Amygdala (tissue), 56 donors: ENCODE measurements at regions not wholly inside any gene's neighbourhood (a gene's known extent, or its start where the extent isn't known, plus 50 kb on each side); places are given as distances from the start of the nearest gene placed in this dataset.
A peak's percentile ranks its signal among the peaks of the same experiment; 100 is the strongest.

ENCODE experiments used
- DNase-seq, 56 donors: peaks; one replicate each; lab custom pipeline; 2025; lab: John Stamatoyannopoulos, UW

DNA sequence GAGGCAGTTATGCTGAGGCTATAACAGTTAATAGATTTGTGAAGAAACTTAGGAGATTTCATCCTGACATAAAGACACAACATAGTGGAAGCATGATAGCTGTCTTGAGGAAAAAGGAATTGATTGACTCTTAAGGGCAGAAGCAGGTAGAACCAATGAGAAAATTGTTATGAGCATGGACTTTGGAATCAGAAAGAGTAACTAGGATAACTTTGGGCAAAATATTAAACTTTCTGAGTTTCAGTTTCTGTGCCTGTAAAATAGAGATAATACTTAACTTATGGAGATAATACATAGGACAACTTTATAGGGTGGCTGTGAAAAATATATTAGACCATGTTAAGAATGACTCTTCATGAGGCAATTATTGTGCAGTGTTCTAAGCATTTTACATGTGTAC is 696.5 kb downstream of the CDH11 start:
- DNase-seq, result no peak

DNA sequence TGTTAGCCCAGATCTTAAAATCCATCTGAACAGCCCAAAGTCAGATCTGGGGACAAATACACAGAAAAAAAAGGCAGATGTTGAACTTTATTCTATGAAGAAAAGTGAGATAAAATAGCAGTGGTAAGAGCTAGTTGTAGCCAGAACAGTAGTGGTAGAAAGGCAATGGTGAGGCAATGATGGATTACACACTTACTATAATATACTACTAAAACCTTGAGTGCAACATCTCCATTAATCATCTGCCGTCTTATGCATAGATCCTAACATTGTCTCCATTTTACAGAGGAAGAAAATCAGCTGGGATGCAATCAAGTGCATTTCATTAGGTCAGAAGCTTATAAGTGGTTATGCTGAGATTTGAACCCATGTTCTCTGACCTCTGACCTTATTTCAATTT is 699.6 kb downstream of the CDH11 start:
- DNase-seq, result no peak

DNA sequence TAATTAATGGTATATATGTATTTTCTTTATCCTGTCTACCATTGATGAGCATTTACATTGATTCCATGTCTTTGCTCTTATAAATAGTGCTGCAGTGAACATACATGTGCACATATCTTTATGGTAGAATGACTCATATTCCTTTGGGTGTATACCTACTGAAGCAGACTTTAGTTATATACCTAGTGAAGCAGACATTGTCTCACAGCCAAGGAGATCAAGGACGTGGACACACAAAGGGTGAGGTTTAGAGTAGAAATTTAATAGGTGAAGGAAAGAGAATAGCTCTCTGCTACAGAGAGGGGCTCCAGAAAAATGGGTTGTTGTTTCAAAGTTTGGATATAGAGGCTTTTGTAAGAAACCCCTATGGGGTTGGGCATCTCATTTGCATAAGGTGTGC is 700.3 kb downstream of the CDH11 start:
- DNase-seq, result no peak

DNA sequence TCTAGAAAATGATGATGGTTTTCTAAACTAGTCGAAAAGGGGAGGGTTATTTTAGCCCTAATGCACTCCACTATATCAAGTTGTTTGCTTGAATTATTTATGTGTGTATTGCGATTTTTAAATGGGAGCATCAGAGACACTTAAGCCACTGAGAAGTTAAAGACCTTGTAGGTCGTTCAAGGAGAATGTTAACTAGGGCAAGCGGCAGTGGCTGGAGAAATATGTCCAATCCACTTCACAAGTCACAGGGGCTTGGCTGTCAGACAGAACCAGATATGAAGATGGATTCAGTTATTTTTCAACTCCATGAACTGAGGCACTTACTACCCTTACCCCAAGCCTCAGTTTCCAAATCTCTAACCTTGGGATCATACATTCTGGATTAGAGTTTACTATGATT is 702.0 kb downstream of the CDH11 start:
- no peak for DNase-seq

DNA sequence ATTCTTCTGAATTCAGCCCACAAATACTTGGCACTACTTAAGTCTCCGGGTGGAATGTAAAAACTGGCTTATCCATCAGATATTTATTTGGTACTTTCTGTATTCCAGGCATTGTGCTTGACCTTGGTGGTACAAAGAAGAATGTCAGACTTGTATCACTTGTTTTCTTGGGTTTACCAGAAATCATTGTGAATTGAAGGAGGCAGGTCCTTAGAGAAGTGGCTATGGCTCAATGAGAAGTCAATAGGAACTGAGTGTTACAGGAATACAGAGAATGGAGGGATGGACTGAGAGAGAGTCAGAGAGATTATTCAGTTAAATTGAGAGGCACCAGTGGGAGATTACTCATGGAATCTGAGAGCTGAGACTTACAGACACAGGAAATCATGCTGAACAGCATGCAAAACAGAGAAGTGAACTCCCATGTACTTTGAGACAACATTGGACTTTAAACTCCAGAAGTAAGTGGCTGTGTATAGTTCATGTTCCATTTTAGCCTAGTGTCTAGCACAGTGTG is 704.1 kb downstream of the CDH11 start:
- DNase-seq, result no peak

DNA sequence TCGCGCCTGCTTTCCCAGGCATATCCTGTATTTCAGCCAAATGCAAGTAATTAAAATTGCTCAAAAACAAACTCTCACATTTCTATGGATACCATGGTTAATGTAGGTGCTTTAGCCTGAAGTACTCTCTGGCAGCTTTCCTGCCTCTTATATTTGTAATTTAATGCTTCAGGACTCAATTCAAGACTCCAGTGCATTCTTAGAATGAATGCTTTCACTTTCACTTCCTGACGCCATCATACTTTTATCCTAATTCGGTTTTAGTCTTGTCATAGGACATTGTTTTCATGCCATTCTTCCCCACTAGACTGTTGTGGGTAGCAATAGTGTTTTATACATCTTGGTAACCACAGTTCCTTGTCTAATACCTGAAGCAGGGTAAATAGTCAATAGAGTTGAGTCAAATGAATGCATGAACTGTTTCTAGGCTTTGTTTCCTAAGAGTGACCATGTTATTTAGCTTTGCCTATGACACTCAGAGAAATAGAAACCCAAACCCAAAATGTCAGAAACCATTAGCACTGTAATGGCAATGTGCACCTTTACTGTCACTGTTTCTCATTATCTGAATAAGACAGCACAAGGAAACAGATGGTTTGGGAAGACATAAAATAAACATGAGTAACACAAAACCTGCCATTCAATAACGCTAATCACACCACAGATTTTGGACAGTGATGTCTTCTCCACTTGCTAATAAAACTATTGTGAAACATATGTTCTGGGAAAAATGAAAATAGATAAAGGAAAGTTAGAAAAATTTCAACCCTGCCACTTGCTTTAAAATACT is 705.5 kb downstream of the CDH11 start:
- no peak for DNase-seq

DNA sequence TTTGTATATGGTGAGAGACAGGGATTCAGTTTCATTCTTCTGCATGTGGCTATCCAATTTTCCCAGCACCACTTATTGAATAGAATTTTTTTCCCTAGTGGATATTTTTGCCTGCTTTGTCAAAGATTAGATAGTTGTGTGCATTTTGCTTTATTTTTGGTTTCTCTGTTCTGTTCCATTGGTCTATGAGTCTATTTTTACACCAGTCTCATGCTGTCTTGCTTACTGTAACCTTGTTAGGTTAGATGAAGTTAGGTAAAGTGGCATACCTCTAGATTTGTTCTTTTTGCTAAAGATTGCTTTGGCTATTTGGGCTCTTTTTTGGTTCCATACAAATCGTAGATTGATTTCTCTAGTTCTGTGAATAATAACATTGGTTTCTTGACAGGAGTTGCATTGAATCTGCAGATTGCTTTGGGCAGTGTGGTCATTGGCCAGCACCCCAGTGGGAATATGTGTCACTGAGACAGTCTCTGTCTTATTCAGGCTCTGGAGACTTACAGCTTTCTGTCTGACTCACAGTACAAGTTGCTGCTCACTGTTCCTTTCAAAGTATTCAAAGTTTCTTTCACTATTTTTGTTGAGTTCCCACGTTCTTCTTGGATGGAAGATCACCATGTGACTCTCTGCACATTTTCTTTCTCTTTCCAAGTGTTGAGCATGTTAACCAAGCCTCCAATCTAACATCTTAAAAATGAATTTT is 709.1 kb downstream of the CDH11 start:
- no peak for DNase-seq

DNA sequence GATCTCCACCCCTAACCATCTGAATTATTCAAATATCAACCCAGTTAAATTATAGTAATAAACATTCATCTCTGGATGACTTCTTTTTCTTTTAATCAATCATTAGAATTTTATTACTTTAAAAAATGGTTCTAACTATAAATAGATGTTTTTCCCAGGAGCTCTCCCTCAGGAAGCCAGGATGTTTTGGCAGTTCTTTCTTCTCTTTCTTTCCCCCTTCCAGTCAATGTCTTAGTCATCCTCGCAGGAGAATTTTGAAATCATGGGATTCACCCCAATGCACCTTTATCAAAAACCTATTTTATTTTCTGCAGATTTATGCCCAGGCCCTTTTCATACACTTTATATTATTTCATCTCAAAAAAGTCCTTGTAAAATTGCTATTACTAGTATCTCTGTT is 711.6 kb downstream of the CDH11 start:
- DNase-seq, result no peak

DNA sequence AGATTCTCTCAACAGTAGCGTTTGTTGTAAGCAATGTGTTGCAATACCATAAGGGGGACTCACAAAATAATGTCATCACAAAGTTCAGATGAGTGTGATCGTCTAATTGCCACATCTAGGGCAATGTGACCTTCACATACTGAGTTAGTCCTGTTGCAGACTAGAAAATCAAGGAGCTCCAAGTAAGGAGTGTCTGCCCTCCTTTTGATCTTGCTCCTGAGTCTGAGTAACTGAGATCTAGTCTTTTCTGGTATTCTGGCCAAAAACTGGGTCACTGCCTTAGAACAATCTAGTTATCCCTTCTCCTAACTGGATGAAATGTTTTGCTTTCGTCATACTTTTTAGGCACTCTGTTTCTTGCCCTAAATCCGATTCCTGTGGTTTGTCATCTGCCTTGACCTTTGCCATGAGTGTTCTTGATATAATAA is 712.1 kb downstream of the CDH11 start:
- no peak for DNase-seq

DNA sequence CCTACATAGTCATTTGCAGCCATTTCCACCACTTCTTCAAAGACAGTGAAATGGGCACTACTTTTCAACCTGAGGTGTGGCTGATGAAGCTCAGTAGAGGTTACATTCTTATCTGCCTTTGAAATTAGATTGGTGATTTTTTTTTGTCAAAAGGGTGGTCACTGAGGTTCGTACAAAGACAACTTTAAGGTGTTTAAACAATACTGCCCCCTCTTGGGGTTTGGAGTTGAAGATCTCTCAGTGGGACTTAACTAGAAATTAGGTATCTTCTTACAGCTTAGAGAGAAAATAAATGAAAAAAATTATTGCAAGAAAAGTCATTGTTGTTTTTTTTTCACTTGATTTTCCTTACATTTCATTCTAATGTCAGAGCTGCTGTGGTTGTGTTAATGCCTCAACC is 713.2 kb downstream of the CDH11 start:
- no peak for DNase-seq

DNA sequence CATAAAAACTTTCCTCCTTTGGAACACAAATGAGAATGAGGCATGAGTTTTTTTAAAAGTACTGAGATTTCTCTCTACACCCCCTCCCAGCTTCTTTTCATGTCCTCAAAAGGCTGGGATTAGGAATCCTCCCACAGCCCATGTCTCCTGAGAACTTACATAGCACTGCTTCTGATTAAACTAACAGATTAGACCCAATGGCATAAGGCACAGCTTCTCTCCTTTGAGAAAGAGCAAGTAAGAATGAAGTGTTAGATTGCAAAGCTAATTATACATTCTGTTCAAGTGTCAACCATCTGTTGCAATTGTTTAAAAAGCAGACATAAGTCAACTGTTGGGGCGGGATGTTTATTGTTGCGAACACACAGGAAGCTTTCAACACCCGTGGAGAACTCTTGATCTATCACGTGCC is 715.1 kb downstream of the CDH11 start:
- peak in 2 of 56 donors; percentile 0 to 11 for DNase-seq

DNA sequence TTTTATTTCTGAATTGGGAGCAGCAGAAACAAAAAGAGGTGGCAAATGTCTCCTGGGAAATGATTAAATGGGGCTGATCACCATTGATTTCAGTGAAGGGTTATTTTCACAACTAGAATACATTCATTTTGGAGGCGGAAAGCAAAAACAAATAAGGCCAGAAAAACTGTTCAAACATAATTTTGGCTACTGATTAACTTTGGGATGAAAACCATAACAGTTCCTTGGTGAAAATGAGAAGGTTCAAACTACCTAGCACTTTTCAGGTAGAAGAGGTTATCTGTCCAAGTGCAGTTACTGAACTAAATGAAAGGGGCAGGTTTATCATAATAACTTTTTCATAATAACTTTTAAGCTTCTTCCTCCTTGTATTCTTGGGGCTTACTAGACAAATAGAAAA is 718.5 kb downstream of the CDH11 start:
- no peak for DNase-seq

DNA sequence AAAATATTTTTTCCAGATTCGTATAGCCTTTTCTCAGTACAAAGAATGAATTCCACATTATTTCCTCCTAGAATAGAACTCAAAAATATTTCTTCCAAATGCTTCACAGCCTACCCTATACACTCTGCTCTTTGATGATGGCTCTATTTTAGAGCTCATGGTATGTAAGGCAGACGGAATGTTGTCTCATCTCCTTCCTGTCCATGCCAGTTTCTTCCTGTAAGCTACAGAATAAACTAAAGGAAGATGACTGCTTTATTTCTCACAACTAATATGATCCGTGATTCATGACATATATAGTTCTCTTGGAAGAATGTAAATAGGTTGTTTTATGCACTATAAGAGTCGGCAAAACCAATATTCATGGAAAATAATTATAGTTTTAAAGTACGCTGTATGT is 723.1 kb downstream of the CDH11 start:
- DNase-seq, result no peak

DNA sequence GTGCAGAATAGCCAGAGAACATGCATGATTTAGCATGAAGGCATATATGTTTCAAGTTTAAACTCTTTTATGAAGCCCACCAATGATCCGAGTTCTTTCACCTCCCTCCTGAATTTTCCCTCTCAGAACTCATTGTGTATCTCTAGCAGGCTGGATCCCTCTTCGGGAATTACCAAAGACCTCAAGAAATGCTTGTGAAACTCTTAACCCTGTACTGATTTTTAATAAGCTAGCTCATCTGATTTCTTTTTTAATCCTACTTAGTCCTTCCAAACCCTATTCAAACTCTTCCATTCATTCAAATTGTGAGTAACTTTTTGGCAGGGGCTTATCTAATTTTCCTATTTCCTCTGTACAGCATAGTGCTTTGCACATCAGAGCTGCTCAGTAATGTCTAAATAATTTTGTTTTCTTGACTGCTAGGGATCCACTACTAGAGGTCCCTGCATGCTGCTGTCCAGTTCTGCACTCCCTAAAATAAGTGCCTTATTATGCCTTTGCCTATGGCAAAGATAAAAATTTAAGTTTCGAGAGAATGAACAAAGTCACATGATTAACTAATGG is 723.8 kb downstream of the CDH11 start:
- no peak for DNase-seq

DNA sequence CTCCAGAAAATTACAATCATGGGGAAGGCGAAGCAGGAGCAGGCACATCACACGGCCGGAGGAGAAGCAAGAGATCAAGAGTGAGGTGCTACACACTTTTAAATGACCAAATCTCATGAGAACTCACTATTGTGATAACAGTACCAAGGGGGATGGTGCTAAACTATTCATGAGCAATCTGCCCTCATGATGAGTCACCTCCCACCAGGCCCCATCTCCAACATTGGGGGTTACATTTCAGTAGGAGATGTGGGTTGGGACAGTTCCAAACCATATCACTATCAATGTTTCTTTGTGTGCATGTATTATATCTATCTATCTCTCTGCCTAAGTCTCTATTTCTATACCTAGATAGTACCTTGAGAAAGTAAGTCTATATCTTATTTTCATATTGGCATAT is 724.8 kb downstream of the CDH11 start:
- DNase-seq, result no peak

DNA sequence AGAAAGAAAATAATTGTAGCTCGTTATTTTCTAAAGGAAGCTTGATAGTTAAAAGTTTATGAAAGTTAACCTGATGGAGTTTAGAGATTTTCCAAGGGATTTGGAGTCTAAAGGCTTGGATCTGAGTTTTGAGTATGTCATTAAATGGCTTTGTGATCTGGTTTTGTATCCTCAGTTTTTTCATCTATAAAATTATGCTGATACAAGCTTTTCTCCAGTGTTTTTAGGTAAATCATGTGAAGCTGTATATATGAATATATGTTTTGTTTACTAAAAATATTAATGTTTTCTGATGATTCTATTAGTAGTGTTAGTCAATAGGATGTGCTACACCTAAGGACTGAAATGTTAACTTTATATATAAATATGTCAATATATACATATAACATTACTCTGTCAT is 727.8 kb downstream of the CDH11 start:
- no peak for DNase-seq

DNA sequence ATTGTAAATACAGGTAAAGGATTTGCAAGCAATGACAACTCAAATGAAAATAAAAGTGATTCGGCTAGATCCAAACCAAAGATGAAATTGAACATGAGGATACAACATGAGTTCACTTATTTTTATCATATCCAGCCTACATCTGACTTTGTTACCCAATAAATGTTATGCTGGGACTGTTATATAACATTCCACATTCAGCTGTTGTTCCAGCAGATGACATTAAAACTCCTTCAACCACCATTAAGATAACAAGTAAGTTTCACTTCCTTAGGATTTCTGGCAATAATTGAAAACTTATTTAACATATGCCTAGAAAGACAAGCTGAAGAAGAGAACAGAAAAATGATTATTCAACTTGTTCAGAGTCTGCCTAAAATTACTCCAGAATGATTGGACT is 729.4 kb downstream of the CDH11 start:
- DNase-seq, result no peak

DNA sequence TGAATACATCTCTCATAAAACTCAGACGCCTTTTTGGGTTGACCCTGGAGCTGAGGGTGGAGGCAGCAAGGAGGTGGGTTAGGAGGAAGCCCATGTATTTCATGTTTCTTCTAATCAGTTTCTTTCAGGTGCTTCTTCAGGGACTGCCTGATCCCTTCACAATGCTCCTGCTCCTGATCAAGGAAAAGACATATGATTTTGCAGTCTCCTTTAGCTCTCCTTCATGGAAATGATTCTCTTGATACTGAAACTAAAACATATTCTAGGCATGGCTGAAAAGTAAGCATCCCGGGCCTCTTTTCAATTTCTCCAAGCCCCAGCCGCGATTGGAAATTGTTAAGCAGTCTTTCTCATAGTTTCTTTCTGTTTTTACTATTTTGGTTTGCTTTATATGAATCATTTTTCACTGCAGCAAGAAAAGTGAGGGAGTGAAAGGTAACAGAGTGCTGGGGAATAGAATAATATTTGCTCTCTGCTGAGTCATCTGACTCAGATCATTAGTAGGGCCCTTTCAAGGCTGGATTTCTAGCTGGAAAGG is 730.7 kb downstream of the CDH11 start:
- no peak for DNase-seq

DNA sequence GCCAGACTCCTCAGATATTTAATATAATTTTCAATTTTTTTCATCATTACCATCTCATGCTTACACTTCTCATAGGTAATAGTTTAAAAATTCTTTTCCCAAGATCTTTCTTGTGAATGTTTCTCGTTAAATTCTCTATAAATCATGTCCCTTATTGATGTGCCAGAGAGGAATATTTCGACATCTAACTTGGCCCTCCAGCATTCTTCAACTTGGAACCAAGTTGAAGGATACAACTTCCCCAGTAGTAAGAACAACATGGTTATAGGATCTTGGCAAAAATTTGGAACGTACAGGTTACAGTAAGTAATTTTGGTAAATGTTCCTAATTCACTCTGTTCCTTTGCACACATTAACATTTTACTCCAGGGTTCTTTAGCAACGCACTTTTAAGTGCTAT is 731.8 kb downstream of the CDH11 start:
- DNase-seq, result no peak

DNA sequence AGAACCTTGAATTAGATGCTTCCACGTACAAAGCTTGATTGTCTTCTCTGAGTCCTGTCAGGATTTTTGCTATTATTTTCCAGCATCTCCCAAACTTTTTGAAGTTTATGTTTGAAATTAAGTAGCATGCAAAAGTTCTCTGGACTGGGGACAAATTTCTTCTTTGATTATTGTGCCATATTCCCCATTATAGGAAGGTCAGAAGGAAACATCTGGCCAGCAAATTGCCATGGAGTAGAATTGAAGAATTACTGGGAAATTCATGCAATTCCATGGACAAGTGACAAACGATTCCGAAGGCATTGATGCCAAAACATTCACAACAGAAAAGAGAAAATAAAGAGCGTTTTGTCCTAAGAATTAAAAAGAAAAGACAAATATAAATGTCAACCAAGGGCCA is 737.2 kb downstream of the CDH11 start:
- no peak for DNase-seq

DNA sequence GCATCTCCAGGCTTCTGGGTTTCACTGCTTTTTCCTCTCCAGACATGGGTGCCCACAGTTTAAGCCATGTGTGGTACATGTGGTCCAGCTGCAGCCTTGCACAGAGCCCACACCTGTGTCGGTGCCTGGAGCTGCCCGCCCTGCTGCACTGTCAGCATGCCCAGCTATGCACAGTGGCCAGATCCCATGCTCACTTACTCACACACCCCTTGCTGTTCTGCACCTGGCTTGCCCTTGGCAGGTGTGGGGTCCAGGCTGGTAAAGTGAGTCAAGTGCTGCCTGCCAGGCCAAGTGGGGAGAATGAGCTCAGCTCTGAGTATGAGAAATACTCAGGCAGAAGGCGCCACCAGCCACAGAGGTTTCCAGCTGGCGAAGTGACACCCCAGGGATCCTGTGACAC is 739.9 kb downstream of the CDH11 start:
- DNase-seq, result no peak

DNA sequence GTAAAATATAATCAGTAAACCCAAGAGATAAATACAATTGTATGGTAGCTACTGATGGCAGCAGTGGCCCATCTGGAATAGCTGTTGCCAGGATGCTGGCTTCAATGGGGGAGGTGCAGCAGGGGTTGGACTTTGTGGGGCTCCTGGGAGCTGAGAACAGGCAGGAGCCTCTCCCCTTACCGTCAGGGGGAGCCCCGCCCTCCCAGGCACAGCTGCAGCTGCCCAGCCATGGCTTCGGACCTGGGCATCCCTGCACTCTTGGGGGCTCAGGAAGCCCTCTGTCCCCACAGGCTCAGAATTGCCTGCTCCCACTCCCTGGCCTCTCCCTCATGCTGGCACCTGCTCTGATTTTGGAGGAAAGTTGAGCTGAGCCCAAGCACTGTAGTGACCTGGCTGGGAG is 741.1 kb downstream of the CDH11 start:
- no peak for DNase-seq
